GM12878 (cell line): ENCODE measurements at regions not wholly inside any gene's neighbourhood (a gene's known extent, or its start where the extent isn't known, plus 50 kb on each side); places are given as distances from the start of the nearest gene placed in this dataset.

ENCODE experiments used
- ATAC-seq: fragments of 200-7000 bp; cut with Tn5 transposase; 3 replicates; pipeline ENCODE4 v1.9.1; 2020; ENCODE audit warnings: mild to moderate bottlenecking, moderate library complexity
- BruUV-seq: library from RNA; stranded (reverse); fragments of 400-500 nt; replicated peaks from 2 replicates; lab custom pipeline; 2021; lab: Mats Ljungman, UMichigan
- CTCF ChIA-PET: fragments of 300-600 bp; sonication (Branson Sonifier 250); formaldehyde crosslinking; extraction: SDS; loops from one replicate; lab custom pipeline; 2021; ENCODE audit warnings: inconsistent platforms; lab: Yijun Ruan, JAX
- POLR2A ChIA-PET: fragments of 350-600 bp; formaldehyde crosslinking; extraction: SDS; loops from one replicate; lab custom pipeline; 2021; ENCODE audit warnings: inconsistent platforms; lab: Charles Lee
- RAD21 ChIA-PET: fragments of 300-600 bp; sonication (Branson Sonifier 250); formaldehyde crosslinking; loops from one replicate; lab custom pipeline; 2023; ENCODE audit warnings: antibody characterized with exemption; ENCODE audit not compliant: unreplicated experiment; lab: Charles Lee
- SMC1A ChIA-PET: fragments of 300-600 bp; sonication (Branson Sonifier 250); formaldehyde crosslinking; loops from one replicate; lab custom pipeline; 2023; ENCODE audit not compliant: unreplicated experiment, uncharacterized antibody; lab: Charles Lee
- DNase-seq: peaks from one replicate; pipeline ENCODE4 v3.0.0-alpha.2; 2011; ENCODE audit warnings: low read depth, low spot score
- FAIRE-seq: peaks from 3 replicates; lab custom pipeline; 2011; peaks lifted over from hg19 to GRCh38; lab: Jason Lieb, UNC
- H2AFZ ChIP-seq: 2 replicates; pipeline ENCODE4 v1.6.0; 2011; ENCODE audit warnings: low read depth, low read length, control low read depth; ENCODE audit not compliant: control insufficient read depth
- H3K27ac ChIP-seq: 2 replicates; pipeline ENCODE4 v1.5.1; 2011; ENCODE audit warnings: control low read depth; ENCODE audit not compliant: control insufficient read depth, insufficient read depth
- H3K27me3 ChIP-seq, 2 experiments: replicated peaks in 1 of 2; 2 replicates each; pipeline versions ENCODE4 v1.6.0 to v1.6.1; 2011; ENCODE audit warnings: low read length in 1 of 2; ENCODE audit not compliant: control insufficient read depth in 2 of 2, insufficient read depth in 2 of 2
- H3K36me3 ChIP-seq, 2 experiments: 2 replicates each; pipeline ENCODE4 v1.5.1; 2011; ENCODE audit warnings: low read length in 1 of 2; ENCODE audit not compliant: control insufficient read depth in 2 of 2, insufficient read depth in 2 of 2
- H3K4me1 ChIP-seq: 2 replicates; pipeline ENCODE4 v1.6.1; 2011; ENCODE audit warnings: mild to moderate bottlenecking, low read length, moderate library complexity, mixed read lengths; ENCODE audit not compliant: control insufficient read depth, insufficient read depth
- H3K4me2 ChIP-seq: 2 replicates; pipeline ENCODE4 v1.6.0; 2011; ENCODE audit warnings: control low read depth; ENCODE audit not compliant: control insufficient read depth, insufficient read depth
- H3K4me3 ChIP-seq: fragments of 200-600 bp; sonication (generic); 2 replicates; pipeline ENCODE4 v1.5.1; 2016
- H3K79me2 ChIP-seq: 2 replicates; pipeline ENCODE4 v1.6.0; 2011; ENCODE audit warnings: low read length; ENCODE audit not compliant: control insufficient read depth, insufficient read depth
- H3K9ac ChIP-seq: 2 replicates; pipeline ENCODE4 v1.8.0; 2011; ENCODE audit warnings: low read length, control low read depth, mixed read lengths; ENCODE audit not compliant: control insufficient read depth, insufficient read depth
- H3K9me3 ChIP-seq: replicated peaks from 3 replicates; pipeline ENCODE4 v1.5.1; 2011; ENCODE audit warnings: mild to moderate bottlenecking, low read length; ENCODE audit not compliant: control insufficient read depth, insufficient read depth
- H4K20me1 ChIP-seq: 2 replicates; pipeline ENCODE4 v1.6.0; 2011; ENCODE audit not compliant: control insufficient read depth, insufficient read depth
- CEBPB ChIP-seq, 2 experiments: fragments of 150-350 bp in 1 of 2; IDR thresholded peaks; 2 replicates each; pipeline ENCODE4 v1.6.1; 2012 to 2014; ENCODE audit warnings: low read depth in 2 of 2, low read length in 2 of 2, borderline replicate concordance in 1 of 2, inconsistent platforms in 1 of 2
- E2F4 ChIP-seq: IDR thresholded peaks from 2 replicates; pipeline ENCODE4 v1.6.1; 2012; ENCODE audit warnings: low read depth, low read length, improper control_type of control experiment
- ESRRA ChIP-seq: IDR thresholded peaks from 2 replicates; pipeline ENCODE4 v1.6.1; 2012; ENCODE audit warnings: mild to moderate bottlenecking, low read length, improper control_type of control experiment
- NBN ChIP-seq: fragments of 450-650 bp; IDR thresholded peaks from 2 replicates; pipeline ENCODE4 v1.6.1; 2016
- SUPT20H ChIP-seq: IDR thresholded peaks from 2 replicates; pipeline ENCODE4 v1.6.1; 2011; ENCODE audit warnings: low read depth, mild to moderate bottlenecking, low read length, moderate library complexity, borderline replicate concordance; ENCODE audit not compliant: control insufficient read depth
- WRNIP1 ChIP-seq: IDR thresholded peaks from 2 replicates; pipeline ENCODE4 v1.6.1; 2011; ENCODE audit warnings: low read depth, low read length, improper control_type of control experiment, borderline replicate concordance
- YY1 ChIP-seq: IDR thresholded peaks from 2 replicates; pipeline ENCODE4 v1.6.1; 2011; ENCODE audit warnings: low read depth, mild to moderate bottlenecking, low read length
- ZBED1 ChIP-seq: IDR thresholded peaks from 2 replicates; pipeline ENCODE4 v1.6.1; 2016; ENCODE audit warnings: borderline replicate concordance
- WGBS: methylation state at CpG from one replicate; pipeline ENCODE4 v1.1.6; 2016; ENCODE audit warnings: low lambda C conversion rate; ENCODE audit not compliant: insufficient replicate concordance, insufficient coverage; ENCODE audit errors: missing lambda C conversion rate; 5-methylcytosine and 5-hydroxymethylcytosine counted together
- in situ Hi-C: fragments of 300-500 bp; cut with MboI; formaldehyde crosslinking; loops from 9 replicates; pipeline ENCODE4 v1.14.3; 2018; ENCODE audit warnings: mixed read lengths
- intact Hi-C: fragments of 100-400 bp; cut with micrococcal nuclease; formaldehyde crosslinking; loops from one replicate; pipeline ENCODE4 v1.14.2; 2022; ENCODE audit not compliant: unreplicated experiment

GRCh38 chr14:54010981-54011380 is 54.4 kb upstream of the BMP4 start:
- H3K4me2 ChIP-seq = no peak overlapping the region
- H3K4me3 ChIP-seq = no peak overlapping the region
- H2AFZ ChIP-seq = no peak overlapping the region
- H4K20me1 ChIP-seq = no peaks in the 10 kb centered on the region
- no TSS peak for BruUV-seq
- SMC1A ChIA-PET = no interaction called here
- intact Hi-C loops = no loop called here
- no peak for FAIRE-seq
- no peak for DNase-seq
- no peak for TF ChIP-seq ESRRA
- no peak for TF ChIP-seq WRNIP1
- no peak for TF ChIP-seq SUPT20H
- no peak for TF ChIP-seq ZBED1
- TF ChIP-seq NBN = no peak
- no peak for TF ChIP-seq E2F4
- TF ChIP-seq CEBPB (IDR thresholded peaks at IDR 0.05; ENCODE audit: borderline replicate concordance in 1 of 2, low read depth in 2 of 2, low read length in 2 of 2) = no peak
- TF ChIP-seq YY1 = no peak
- H3K4me1 ChIP-seq = no peaks in the 10 kb centered on the region
- POLR2A ChIA-PET = no interaction called here
- H3K27me3 ChIP-seq = no peaks in the 10 kb centered on the region
- in situ Hi-C loops = no loop called here
- H3K9ac ChIP-seq = no peak overlapping the region
- CTCF ChIA-PET = interaction anchor here (1.4 kb wide), 1 partner anchor 10 kb away, joined by 3 read pairs; no protein-coding TSS in a partner anchor
- no peak overlapping the region for H3K27ac ChIP-seq
- H3K79me2 ChIP-seq = no peaks in the 10 kb centered on the region
- H3K36me3 ChIP-seq = no peaks in the 10 kb centered on the region
- WGBS = 6% methylated on average over 2 of the region's 2 CpGs
- ATAC-seq = no peak
- RAD21 ChIA-PET = no interaction called here
- H3K9me3 ChIP-seq = no peaks in the 10 kb centered on the region
